Jurkat, Clone E6-1 (cell line): ENCODE measurements at regions not wholly inside any gene's neighbourhood (a gene's known extent, or its start where the extent isn't known, plus 50 kb on each side); places are given as distances from the start of the nearest gene placed in this dataset.

Source experiments
- DNase-seq: peaks from one replicate; pipeline ENCODE4 v3.0.0-alpha.2; 2011; ENCODE audit warnings: low read depth, low spot score
- H3K4me3 ChIP-seq: 2 replicates; pipeline ENCODE4 v1.5.1; 2011; ENCODE audit warnings: mild to moderate bottlenecking, low read length, control low read depth, moderate library complexity

GRCh38 chr12:67519484-67520433 is 128.8 kb upstream of the DYRK2 start:
- no peak overlapping the region for H3K4me3 ChIP-seq
- DNase-seq = no peak

GRCh38 chr12:67520606-67521005 is 127.9 kb upstream of the DYRK2 start:
- no peak overlapping the region for H3K4me3 ChIP-seq
- no peak for DNase-seq

GRCh38 chr12:67522222-67522621 is 126.3 kb upstream of the DYRK2 start:
- no peak overlapping the region for H3K4me3 ChIP-seq
- DNase-seq = no peak

- no peak overlapping the region for H3K4me3 ChIP-seq
- no peak for DNase-seq
Observed at GRCh38 chr12:67523538-67523937, 125.0 kb upstream of the DYRK2 start.

GRCh38 chr12:67524861-67525616 is 123.5 kb upstream of the DYRK2 start:
- H3K4me3 ChIP-seq = no peak overlapping the region
- DNase-seq = no peak

GRCh38 chr12:67525617-67525884 is 123.0 kb upstream of the DYRK2 start:
- H3K4me3 ChIP-seq = no peak overlapping the region
- no peak for DNase-seq

GRCh38 chr12:67526129-67526528 is 122.4 kb upstream of the DYRK2 start:
- no peak for DNase-seq
- no peak overlapping the region for H3K4me3 ChIP-seq

- no peak overlapping the region for H3K4me3 ChIP-seq
- DNase-seq = no peak
Observed at GRCh38 chr12:67531051-67531450, 117.5 kb upstream of the DYRK2 start.

- DNase-seq = no peak
- no peak overlapping the region for H3K4me3 ChIP-seq
Observed at GRCh38 chr12:67531501-67531900, 117.0 kb upstream of the DYRK2 start.

- H3K4me3 ChIP-seq = no peak overlapping the region
- DNase-seq = no peak
Observed at GRCh38 chr12:67533159-67533558, 115.4 kb upstream of the DYRK2 start.

- no peak overlapping the region for H3K4me3 ChIP-seq
- no peak for DNase-seq
Observed at GRCh38 chr12:67534046-67534445, 114.5 kb upstream of the DYRK2 start.

- no peak overlapping the region for H3K4me3 ChIP-seq
- DNase-seq = no peak
Observed at GRCh38 chr12:67534681-67535080, 113.9 kb upstream of the DYRK2 start.

- no peak for DNase-seq
- H3K4me3 ChIP-seq = no peak overlapping the region
Observed at GRCh38 chr12:67535176-67535575, 113.4 kb upstream of the DYRK2 start.

GRCh38 chr12:67535971-67536370 is 112.6 kb upstream of the DYRK2 start:
- DNase-seq = no peak
- H3K4me3 ChIP-seq = no peak overlapping the region

- DNase-seq = no peak
- H3K4me3 ChIP-seq = no peak overlapping the region
Observed at GRCh38 chr12:67539329-67539728, 109.2 kb upstream of the DYRK2 start.

- DNase-seq = no peak
- no peak overlapping the region for H3K4me3 ChIP-seq
Observed at GRCh38 chr12:67539946-67540345, 108.6 kb upstream of the DYRK2 start.

- H3K4me3 ChIP-seq = no peak overlapping the region
- no peak for DNase-seq
Observed at GRCh38 chr12:67540920-67541624, 107.5 kb upstream of the DYRK2 start.

GRCh38 chr12:67541625-67541991 is 106.9 kb upstream of the DYRK2 start:
- no peak overlapping the region for H3K4me3 ChIP-seq
- DNase-seq = no peak

- no peak overlapping the region for H3K4me3 ChIP-seq
- no peak for DNase-seq
Observed at GRCh38 chr12:67543021-67543770, 105.3 kb upstream of the DYRK2 start.
